ENCODE measurements at regions not wholly inside any gene's neighbourhood (a gene's known extent, or its start where the extent isn't known, plus 50 kb on each side); places are given as distances from the start of the nearest gene placed in this dataset. TPM values are rescaled to one million over a fixed set of nuclear protein-coding genes. Genes with fewer than 3 reads are reported as not detected.
"Not testable (repeated sequence)": the region's sequence is repeated elsewhere in the genome, so short reads cannot be mapped to it uniquely, and the experiment has no call there.

DNA sequence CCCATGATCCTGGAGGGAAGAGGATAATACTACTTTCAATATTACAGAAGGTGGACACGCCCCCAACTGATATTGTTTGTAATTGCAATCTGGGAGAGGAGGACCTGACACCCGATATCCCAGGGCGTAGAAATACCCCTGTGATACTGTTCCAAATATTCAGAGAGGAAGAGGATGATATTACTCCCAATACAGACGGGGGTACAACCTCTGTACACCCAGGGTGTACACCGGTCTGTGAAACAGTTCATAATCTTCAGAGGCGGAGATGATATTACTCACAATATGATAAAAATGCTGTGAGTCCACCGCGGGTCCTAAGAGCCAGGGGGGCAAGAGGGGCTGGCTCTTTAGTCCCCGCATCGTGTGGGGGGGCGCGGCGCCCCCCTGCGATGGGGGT, 57.2 kb upstream of the ALDH3B2 start:
- H3K4me1 ChIP-seq (ENCODE audit: insufficient read depth): no peaks in the 10 kb centered on the region
- in situ Hi-C loops (cut with MboI): no loop called here
- no peaks in the 10 kb centered on the region for H3K79me2 ChIP-seq (ENCODE audit: insufficient read depth)
- TF ChIP-seq EZH2 (IDR thresholded peaks at IDR 0.05; ENCODE audit: insufficient read depth, poor library complexity, severe bottlenecking) (no peak), EZH2phosphoT487 (IDR thresholded peaks at IDR 0.05; ENCODE audit: insufficient read depth, low read depth) (no peak)
- no peak overlapping the region for H3K4me2 ChIP-seq (ENCODE audit: unreplicated experiment)
- no peak overlapping the region for H3K4me3 ChIP-seq
- H3K9ac ChIP-seq: no peak overlapping the region
- no peaks in the 10 kb centered on the region for H3F3A ChIP-seq (ENCODE audit: insufficient read depth)
- 28 to 36% methylated on average over 14 of the region's 14 CpGs for WGBS, 2 experiments (ENCODE audit: low coverage in 1 of 2, low lambda C conversion rate in 2 of 2, missing lambda C conversion rate in 2 of 2)
- no peak overlapping the region for H3K27ac ChIP-seq
- H3K36me3 ChIP-seq (ENCODE audit: low read depth): no peaks in the 10 kb centered on the region
- H3K27me3 ChIP-seq (replicated peaks; ENCODE audit: insufficient read depth): peaks cover 8% of the 10 kb centered on the region
- no peaks in the 10 kb centered on the region for H4K20me1 ChIP-seq (ENCODE audit: insufficient read depth)
- H3K9me3 ChIP-seq (ENCODE audit: low read depth): no peaks in the 10 kb centered on the region
- H3K9me2 ChIP-seq (ENCODE audit: insufficient read depth): no peaks in the 10 kb centered on the region
- H2AFZ ChIP-seq: no peak overlapping the region
- DNase-seq: no peak

- not testable (repeated sequence) for H3K9ac ChIP-seq
Measured at GRCh38 chr11:67728163-67728571, 53.7 kb upstream of the ALDH3B2 start.

GRCh38 chr11:67727066-67728040, 52.9 kb upstream of the ALDH3B2 start:
- not testable (repeated sequence) for H3F3A ChIP-seq (ENCODE audit: insufficient read depth)
- 46 to 50% methylated on average over 19 of the region's 19 CpGs for WGBS, 2 experiments (ENCODE audit: low coverage in 1 of 2, low lambda C conversion rate in 2 of 2, missing lambda C conversion rate in 2 of 2)

More at GRCh38 chr11:67728163-67728571, 53.7 kb upstream of the ALDH3B2 start:
- H2AFZ ChIP-seq; H3K4me1 ChIP-seq (ENCODE audit: insufficient read depth); in situ Hi-C loops (cut with MboI); H3K4me3 ChIP-seq; H3K27ac ChIP-seq; H3K79me2 ChIP-seq (ENCODE audit: insufficient read depth); H3F3A ChIP-seq (ENCODE audit: insufficient read depth); H3K9me3 ChIP-seq (ENCODE audit: low read depth); DNase-seq; H3K36me3 ChIP-seq (ENCODE audit: low read depth); H3K4me2 ChIP-seq (ENCODE audit: unreplicated experiment); H4K20me1 ChIP-seq (ENCODE audit: insufficient read depth); H3K9me2 ChIP-seq (ENCODE audit: insufficient read depth); H3K27me3 ChIP-seq (replicated peaks; ENCODE audit: insufficient read depth): not testable (repeated sequence)
- WGBS, 2 experiments (ENCODE audit: low coverage in 1 of 2, low lambda C conversion rate in 2 of 2, missing lambda C conversion rate in 2 of 2): 10 to 20% methylated on average over 3 of the region's 3 CpGs

More at GRCh38 chr11:67727066-67728040, 52.9 kb upstream of the ALDH3B2 start:
- H3K36me3 ChIP-seq (ENCODE audit: low read depth); H3K27ac ChIP-seq; H2AFZ ChIP-seq; H3K79me2 ChIP-seq (ENCODE audit: insufficient read depth); H3K9me3 ChIP-seq (ENCODE audit: low read depth); DNase-seq; H3K27me3 ChIP-seq (replicated peaks; ENCODE audit: insufficient read depth); H4K20me1 ChIP-seq (ENCODE audit: insufficient read depth); H3K4me1 ChIP-seq (ENCODE audit: insufficient read depth); H3K4me3 ChIP-seq; H3K4me2 ChIP-seq (ENCODE audit: unreplicated experiment); H3K9me2 ChIP-seq (ENCODE audit: insufficient read depth); H3K9ac ChIP-seq; in situ Hi-C loops (cut with MboI): not testable (repeated sequence)

Small RNAs in the stretch of these regions (small RNA-seq; reads per million reads assigned to genes)
- gene AP003385.4 (ENCODE audit: low read depth, low replicate concordance) (not detected), gene AP003716.2 (ENCODE audit: low read depth, low replicate concordance) (not detected), gene RNU6-46P (ENCODE audit: low read depth, low replicate concordance) (not detected)

Measured in GM23248 (cell line).